Daoy (cell line): ENCODE measurements at regions not wholly inside any gene's neighbourhood (a gene's known extent, or its start where the extent isn't known, plus 50 kb on each side); places are given as distances from the start of the nearest gene placed in this dataset.

ENCODE experiments used
- DNase-seq: peaks from one replicate; pipeline ENCODE4 v3.0.0-alpha.2; 2015; ENCODE audit warnings: low read depth

DNA sequence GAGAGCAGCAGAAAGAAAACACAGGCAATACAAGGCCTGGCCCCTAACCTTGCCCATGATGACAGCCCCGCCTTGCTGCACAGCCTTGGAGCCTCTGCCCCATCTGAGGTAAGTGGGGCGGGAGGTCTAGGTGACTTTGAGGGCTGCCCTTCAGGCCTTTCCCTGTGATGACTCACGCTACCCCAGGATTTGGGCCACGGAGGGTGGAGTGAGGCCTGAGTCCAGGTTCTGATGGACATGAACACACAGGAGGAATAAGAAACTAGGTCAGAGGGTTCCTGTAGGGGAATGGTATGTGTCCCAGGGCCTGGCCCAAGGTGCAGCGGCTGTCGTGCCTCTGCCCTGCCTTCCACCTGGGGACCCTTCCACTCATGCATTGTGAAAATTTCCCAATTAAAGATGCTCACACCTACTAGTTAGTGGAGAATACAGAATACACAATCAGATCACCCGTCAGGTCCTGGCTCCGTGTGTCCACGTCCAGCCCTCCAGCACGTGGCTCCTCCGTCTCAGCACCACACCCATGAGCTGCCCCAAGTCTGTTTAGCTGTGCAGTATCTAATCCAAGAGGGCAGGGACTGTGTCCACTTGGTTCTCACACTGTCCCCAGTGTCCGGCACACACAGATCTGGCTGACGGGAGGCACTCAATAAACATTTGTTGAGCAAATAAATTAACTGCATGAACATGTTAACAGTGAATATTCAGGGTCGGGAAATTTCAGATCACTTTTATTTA lies 111.0 kb downstream of the CHST1 start:
- DNase-seq = no peak

GRCh38 chr11:45553383-45553936 lies 112.0 kb downstream of the CHST1 start:
- DNase-seq = no peak

- DNase-seq = no peak
These were observed 114.2 kb downstream of the CHST1 start for GRCh38 chr11:45551191-45551713.

GRCh38 chr11:45549257-45549656 lies 116.2 kb downstream of the CHST1 start:
- no peak for DNase-seq

DNA sequence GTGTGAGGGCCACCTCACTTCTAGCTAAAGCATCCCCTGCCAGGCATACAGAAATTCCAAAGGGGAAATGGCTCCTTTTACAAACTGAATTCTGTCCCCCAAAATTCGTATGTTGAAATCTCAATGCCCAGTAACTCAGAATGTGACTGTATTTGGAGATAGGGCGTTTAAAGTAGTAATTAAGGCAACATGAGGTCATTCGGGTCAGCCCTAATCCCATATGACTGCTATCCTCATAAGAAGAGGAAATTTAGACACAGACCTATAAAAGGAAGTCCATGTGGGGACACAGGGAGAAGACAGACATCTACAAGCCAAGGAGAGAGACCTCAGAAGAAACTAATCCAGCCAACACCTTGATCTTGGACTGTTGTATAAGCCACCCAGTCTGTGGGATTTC lies 119.1 kb downstream of the CHST1 start:
- DNase-seq = no peak

GRCh38 chr11:45544826-45545225 lies 120.6 kb downstream of the CHST1 start:
- no peak for DNase-seq

GRCh38 chr11:45543808-45544422 lies 121.5 kb downstream of the CHST1 start:
- DNase-seq = peak; percentile 5

- no peak for DNase-seq
These were observed 122.3 kb downstream of the CHST1 start for GRCh38 chr11:45543081-45543480.

DNA sequence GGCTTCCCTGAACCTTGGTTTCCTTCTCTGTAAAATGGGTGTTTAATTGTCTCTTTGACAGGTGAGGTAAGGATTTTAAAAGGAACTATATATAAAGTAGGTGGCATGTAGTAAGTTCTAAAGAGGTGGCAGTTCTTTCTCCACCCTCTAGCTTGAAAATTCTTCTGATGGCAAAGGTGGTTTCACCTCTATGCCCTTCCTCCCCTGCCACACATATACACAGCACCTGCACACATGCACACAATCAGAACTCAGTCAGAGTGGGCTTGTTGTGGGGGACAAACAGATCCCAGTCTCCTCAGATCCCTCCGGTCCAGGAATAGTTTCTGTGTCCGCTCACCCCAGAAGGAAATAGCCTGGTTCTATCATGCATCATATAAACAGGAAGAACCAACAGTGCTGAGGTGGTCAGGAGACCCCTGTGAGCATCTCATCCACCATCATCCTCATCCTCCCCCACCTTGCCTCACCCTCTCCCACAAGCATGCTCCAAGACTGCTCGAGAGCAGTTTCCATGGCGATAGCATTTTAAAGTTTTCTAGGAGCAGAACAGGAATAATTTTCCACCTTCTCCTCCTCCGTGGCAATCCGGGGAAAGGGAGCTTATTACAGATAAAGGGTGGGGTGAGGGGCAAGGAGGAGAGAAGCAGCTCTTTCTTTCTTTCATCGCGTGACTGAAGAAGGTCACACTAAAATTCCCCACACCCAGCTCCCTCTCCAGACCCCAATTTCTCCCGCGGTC lies 123.6 kb downstream of the CHST1 start:
- DNase-seq = no peak

- DNase-seq = no peak
These were observed 126.5 kb downstream of the CHST1 start for GRCh38 chr11:45538939-45539338.

DNA sequence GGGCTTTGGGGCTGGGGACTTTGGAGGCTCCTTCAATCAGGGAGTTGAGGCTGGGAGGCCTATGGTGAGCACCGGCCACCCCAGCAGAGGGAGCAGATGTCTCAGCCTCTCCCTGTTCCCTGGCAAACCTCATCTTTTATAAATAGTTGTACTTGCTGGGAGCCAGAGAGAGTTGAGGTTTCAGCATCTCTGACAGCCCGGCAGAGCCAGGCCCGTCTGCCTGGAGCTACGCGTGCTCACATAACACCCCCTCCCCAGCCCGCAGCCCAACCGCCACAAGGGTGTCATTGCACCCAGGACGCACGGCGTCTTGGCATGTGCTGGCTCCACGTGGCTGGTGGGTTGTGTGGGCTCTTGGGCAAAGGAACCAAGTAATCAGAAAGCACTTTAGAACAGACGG lies 127.1 kb downstream of the CHST1 start:
- no peak for DNase-seq

DNA sequence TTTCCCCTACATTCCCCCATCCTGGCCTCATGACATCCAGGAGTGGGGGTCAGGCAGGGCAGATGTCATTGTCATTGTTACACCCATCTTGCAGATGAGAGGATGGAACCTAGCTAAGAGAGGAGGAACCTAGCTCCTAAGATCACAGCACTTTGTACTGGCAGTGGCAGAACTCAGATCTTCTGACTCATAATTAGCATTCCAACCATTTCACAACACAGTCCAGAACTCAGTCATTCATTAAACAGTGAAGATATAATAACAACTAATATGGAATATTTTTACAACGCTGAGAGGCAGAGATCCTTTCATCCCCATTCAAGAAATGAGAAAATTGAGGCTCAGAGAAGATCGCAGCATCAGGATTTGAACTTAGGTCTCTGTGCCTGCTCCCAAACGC lies 127.8 kb downstream of the CHST1 start:
- no peak for DNase-seq

GRCh38 chr11:45535033-45535432 lies 130.4 kb downstream of the CHST1 start:
- DNase-seq = no peak

DNA sequence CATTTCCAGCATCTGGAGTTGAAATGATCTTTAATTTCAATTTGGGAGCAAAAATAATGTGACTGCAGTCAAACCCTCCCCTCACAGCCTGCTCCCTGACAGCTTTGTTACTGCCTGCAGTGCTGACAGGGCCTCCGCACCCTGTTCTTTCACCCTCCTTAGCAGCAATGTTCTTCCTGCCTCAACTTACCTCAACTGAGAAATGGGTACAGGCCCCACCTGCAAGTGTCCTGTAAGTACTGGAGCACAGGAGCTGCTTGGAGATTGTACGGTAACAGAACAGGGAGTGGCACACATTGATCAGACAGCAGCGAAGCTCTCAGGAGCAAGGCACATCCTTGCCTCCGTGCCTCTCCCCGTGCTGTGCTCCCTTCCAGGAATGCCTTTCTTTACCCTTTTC lies 131.3 kb downstream of the CHST1 start:
- no peak for DNase-seq

DNA sequence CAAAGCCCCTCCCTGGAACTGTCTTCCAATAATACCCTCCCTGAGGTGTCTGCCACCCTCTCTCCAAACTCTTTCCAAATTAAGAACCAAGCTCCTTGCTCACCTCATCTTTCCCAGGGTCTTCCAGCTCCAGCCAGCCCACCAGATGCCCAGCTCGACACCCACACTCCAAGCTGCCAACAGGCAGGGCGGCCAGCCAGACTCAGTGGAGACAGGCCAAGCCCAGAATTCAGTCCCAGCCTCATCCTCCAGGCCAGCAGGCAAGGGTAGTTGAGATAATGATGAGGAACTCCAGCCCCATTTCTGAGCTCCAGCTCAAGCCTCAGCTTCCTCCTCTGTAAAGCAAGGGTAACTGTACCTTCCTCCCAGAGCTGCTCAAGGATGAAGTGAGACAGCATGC lies 132.9 kb downstream of the CHST1 start:
- no peak for DNase-seq

GRCh38 chr11:45530776-45531175 lies 134.6 kb downstream of the CHST1 start:
- no peak for DNase-seq

DNA sequence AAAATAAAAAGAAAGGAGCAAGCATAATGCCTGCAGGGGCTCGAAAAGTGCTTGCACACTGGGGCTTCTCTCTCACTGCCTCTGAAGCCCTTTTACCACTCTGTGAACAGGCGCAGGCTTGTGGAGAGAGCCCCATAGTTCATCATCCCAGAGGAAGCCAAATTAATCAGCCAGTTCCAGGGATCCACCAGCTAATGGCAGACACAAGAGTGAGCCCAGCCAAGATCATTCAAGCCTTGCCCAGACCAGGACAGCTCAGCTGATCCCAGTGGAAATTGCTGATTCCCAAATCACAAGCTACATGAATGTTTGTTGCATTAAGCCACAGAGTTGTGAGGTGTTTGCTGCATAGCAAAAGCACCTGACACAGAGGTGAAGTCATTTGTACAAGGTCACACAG lies 135.3 kb downstream of the CHST1 start:
- no peak for DNase-seq

DNA sequence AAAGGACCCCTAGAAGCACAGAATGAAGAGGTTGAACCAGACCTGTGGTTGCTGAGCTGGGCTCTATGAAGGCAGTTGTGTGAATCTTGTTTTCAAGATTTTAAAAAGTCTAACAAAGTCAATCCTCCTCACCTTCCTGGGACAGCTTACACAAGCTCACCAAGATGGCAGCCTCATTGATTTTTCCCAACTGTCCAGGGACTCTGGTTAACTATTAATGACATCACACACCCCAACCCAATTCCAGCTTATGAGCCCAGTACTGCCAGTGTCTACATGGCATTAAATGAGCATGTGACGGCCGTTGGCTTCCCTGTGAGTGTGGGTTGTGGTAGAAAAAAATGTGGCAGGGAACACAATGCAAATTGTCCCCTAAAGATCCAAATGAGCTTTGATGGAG lies 137.0 kb downstream of the CHST1 start:
- DNase-seq = no peak

DNA sequence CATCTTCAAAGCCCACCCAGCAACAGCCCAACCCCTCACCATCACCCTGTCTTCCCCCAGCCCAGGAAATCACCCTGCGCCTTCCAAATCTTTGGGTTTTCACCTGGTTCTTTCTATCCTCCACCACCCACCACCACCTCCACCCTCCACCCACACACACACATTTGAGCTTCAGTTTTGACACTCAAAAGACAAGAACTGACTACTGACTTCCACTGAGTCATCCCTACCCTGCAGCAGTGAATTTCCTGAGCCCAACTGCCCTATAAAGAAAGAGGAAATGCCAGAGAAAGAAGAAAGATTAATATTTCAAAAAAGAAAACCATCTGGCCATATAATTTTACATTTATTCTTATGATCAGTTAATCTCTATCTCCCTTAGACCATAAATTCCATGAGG lies 137.5 kb downstream of the CHST1 start:
- no peak for DNase-seq

DNA sequence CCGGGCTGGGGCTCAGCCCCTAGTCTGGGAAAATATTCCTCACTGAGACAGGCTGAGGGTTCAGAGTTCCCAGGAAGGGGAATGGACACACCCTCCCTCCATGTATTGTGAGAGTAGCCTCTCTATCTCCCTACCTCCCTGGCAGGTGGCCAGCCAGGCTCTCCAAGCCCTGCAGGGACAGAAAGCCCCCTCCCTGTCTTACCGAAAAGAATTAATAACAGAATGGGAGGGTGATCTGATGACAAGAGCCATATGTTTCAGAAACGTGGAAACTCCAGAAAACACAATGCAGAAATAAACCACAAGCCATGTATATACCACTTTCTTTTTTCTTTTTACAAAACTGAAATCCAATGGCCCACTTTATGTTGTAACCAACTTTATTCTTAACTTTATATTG lies 140.0 kb downstream of the CHST1 start:
- no peak for DNase-seq

- DNase-seq = no peak
These were observed 141.7 kb downstream of the CHST1 start for GRCh38 chr11:45523760-45524159.

- DNase-seq = no peak
These were observed 146.4 kb downstream of the CHST1 start for GRCh38 chr11:45518833-45519535.
